ENCODE measurements at regions not wholly inside any gene's neighbourhood (a gene's known extent, or its start where the extent isn't known, plus 50 kb on each side); places are given as distances from the start of the nearest gene placed in this dataset.

- no peak for TF ChIP-seq NANOG (IDR thresholded peaks at IDR 0.05; ENCODE audit: insufficient read depth, low read depth, low read length, poor library complexity, severe bottlenecking)
- TF ChIP-seq PHF8 (conservative IDR thresholded peaks at IDR 0.05; ENCODE audit: low read depth, low read length): no peak
These were observed 70.3 kb upstream of the UPP2 start (continued) for GRCh38 chr2:158031371-158031770.

Measured in H1 (cell line).